HG03139 (cell line): ENCODE measurements at regions not wholly inside any gene's neighbourhood (a gene's known extent, or its start where the extent isn't known, plus 50 kb on each side); places are given as distances from the start of the nearest gene placed in this dataset.
A peak's percentile ranks its signal among the peaks of the same experiment; 100 is the strongest.
"Not testable (repeated sequence)": the region's sequence is repeated elsewhere in the genome, so short reads cannot be mapped to it uniquely, and the experiment has no call there.

Experiments used
- ATAC-seq: cut with Tn5 transposase; IDR thresholded peaks from one replicate; pipeline ENCODE4 v1.9.1; 2021; ENCODE audit not compliant: unreplicated experiment

- ATAC-seq, result no peak
Observed at GRCh38 chr3:161689584-161690298, 193.1 kb downstream of the OTOL1 start.

- no peak for ATAC-seq
Observed at GRCh38 chr3:161690299-161690620, 193.7 kb downstream of the OTOL1 start.

GRCh38 chr3:161691677-161692076, 195.1 kb downstream of the OTOL1 start:
- no peak for ATAC-seq

- ATAC-seq, result no peak
Observed at GRCh38 chr3:161694682-161695564, 198.3 kb downstream of the OTOL1 start.

- no peak for ATAC-seq
Observed at GRCh38 chr3:161695811-161696210, 199.2 kb downstream of the OTOL1 start.

GRCh38 chr3:161700998-161701397, 204.4 kb downstream of the OTOL1 start:
- ATAC-seq, result peak; percentile 63

- ATAC-seq, result not testable (repeated sequence)
Observed at GRCh38 chr3:161707253-161707652, 210.6 kb downstream of the OTOL1 start.

GRCh38 chr3:161713731-161714130, 217.1 kb downstream of the OTOL1 start:
- no peak for ATAC-seq

- ATAC-seq, result no peak
Observed at GRCh38 chr3:161731968-161732367, 235.4 kb downstream of the OTOL1 start.

- no peak for ATAC-seq
Observed at GRCh38 chr3:161737171-161737570, 240.6 kb downstream of the OTOL1 start.

- ATAC-seq, result no peak
Observed at GRCh38 chr3:161740421-161740820, 243.8 kb downstream of the OTOL1 start.

- ATAC-seq, result no peak
Observed at GRCh38 chr3:161744366-161744765, 247.8 kb downstream of the OTOL1 start.

GRCh38 chr3:161745741-161746140, 249.1 kb downstream of the OTOL1 start:
- no peak for ATAC-seq

- ATAC-seq, result no peak
Observed at GRCh38 chr3:161748049-161748448, 251.4 kb downstream of the OTOL1 start.

- no peak for ATAC-seq
Observed at GRCh38 chr3:161754420-161755053, 257.9 kb downstream of the OTOL1 start.

GRCh38 chr3:161759444-161759843, 262.8 kb downstream of the OTOL1 start:
- ATAC-seq, result no peak

GRCh38 chr3:161766331-161766730, 269.7 kb downstream of the OTOL1 start:
- no peak for ATAC-seq

GRCh38 chr3:161770484-161771386, 274.1 kb downstream of the OTOL1 start:
- ATAC-seq, result peak; percentile 77

- no peak for ATAC-seq
Observed at GRCh38 chr3:161781381-161781780, 284.8 kb downstream of the OTOL1 start.

- ATAC-seq, result no peak
Observed at GRCh38 chr3:161793194-161793930, 296.8 kb downstream of the OTOL1 start.
